Astrocyte of the cerebellum (primary cell): ENCODE measurements at regions not wholly inside any gene's neighbourhood (a gene's known extent, or its start where the extent isn't known, plus 50 kb on each side); places are given as distances from the start of the nearest gene placed in this dataset.

ENCODE experiments used
- DNase-seq: peaks from one replicate; pipeline ENCODE4 v3.0.0-alpha.2; 2011; ENCODE audit warnings: low read depth
- H3K4me3 ChIP-seq: 2 replicates; pipeline ENCODE4 v1.5.1; 2011; ENCODE audit warnings: mild to moderate bottlenecking, low read depth, low read length, moderate library complexity
- in situ Hi-C: cut with HindIII; loops from 2 replicates; pipeline ENCODE4 v1.10.0; 2017; ENCODE audit warnings: low sequenced_read_pairs
- TF ChIP-seq, protein P1 (sequence below): IDR thresholded peaks from 2 replicates; pipeline ENCODE4 v1.5.1; 2012; ENCODE audit warnings: low read length, low read depth, moderate library complexity, mild to moderate bottlenecking; ENCODE audit errors: missing control alignments

DNA sequence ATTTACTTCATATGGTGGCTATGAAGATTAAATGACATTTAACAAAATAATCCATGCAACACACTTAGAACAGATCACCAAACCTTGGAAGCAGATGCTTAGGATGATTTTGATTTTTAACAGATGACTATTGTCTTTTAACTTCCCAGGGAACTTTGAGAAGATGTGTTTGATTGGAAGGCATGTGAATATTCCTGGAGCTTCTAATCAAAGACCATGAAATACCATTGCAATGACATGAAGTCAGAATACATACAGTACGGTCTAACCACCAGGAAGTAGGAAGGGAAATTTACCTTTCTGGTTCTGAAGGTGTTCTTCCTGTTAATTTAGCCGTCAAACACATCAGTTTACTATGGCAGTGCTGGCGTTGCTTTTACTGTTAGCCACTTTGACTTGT, 414.9 kb downstream of the TMEM114 start:
- DNase-seq = no peak
- in situ Hi-C loops = no loop called here
- TF ChIP-seq, protein P1, sequence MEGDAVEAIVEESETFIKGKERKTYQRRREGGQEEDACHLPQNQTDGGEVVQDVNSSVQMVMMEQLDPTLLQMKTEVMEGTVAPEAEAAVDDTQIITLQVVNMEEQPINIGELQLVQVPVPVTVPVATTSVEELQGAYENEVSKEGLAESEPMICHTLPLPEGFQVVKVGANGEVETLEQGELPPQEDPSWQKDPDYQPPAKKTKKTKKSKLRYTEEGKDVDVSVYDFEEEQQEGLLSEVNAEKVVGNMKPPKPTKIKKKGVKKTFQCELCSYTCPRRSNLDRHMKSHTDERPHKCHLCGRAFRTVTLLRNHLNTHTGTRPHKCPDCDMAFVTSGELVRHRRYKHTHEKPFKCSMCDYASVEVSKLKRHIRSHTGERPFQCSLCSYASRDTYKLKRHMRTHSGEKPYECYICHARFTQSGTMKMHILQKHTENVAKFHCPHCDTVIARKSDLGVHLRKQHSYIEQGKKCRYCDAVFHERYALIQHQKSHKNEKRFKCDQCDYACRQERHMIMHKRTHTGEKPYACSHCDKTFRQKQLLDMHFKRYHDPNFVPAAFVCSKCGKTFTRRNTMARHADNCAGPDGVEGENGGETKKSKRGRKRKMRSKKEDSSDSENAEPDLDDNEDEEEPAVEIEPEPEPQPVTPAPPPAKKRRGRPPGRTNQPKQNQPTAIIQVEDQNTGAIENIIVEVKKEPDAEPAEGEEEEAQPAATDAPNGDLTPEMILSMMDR = no peak
- no peak overlapping the region for H3K4me3 ChIP-seq

DNA sequence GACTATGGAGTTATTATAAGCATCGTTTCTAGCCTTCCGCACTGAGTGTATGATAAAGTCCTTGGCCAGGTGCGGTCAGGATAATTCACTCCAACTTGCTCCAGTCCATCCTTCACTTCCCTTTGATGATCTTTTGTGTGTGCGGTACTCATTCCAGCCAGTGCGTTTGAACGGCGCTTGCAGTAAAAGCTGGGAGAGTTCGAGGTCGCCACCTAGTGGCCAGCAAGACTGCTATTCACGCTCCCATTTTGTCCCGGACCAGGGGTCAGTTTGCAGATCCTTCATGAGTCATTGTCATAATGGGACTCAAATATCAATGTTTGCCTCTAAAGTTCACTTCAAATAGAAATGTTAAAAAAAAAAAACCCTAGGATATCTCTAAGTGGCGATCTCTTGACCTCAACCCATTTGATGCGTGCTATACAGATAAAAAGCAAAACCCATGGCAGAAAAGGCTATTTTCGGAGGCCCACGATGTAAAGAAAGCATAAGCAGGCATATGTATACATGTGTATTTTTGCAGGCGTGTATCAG, 417.1 kb downstream of the TMEM114 start:
- DNase-seq = no peak

GRCh38 chr16:8172551-8172950, 417.8 kb downstream of the TMEM114 start:
- in situ Hi-C loops = no loop called here
- TF ChIP-seq, protein P1 = no peak
- no peak overlapping the region for H3K4me3 ChIP-seq
- DNase-seq = no peak

More for the DNA sequence above, 417.1 kb downstream of the TMEM114 start:
- TF ChIP-seq, protein P1 = peak; percentile 57
- H3K4me3 ChIP-seq = no peak overlapping the region
- in situ Hi-C loops = no loop called here

GRCh38 chr16:8168016-8168415, 422.3 kb downstream of the TMEM114 start:
- no peak for DNase-seq
- no peak overlapping the region for H3K4me3 ChIP-seq
- TF ChIP-seq, protein P1 = no peak
- in situ Hi-C loops = no loop called here

GRCh38 chr16:8167436-8167835, 422.9 kb downstream of the TMEM114 start:
- DNase-seq = no peak
- no peak overlapping the region for H3K4me3 ChIP-seq
- TF ChIP-seq, protein P1 = no peak
- in situ Hi-C loops = no loop called here

DNA sequence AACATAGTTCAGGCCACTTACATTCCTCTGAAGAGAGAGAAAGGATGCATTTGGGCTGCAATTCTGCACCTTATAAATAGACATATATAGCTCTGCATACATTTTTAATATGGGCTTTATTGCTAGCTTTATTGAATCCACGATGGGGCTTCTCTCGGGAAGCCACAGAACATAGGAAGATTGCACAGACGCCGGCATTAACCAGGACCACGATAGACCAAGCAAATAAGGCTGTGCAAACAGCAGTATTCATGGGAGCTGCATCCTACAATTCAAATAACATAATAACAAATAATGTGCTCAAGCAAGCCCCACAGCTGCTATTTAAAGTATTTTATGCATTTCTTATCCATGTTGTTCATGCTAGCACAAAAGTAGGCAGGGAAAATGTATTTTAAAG, 432.3 kb downstream of the TMEM114 start:
- DNase-seq = no peak
- in situ Hi-C loops = no loop called here
- TF ChIP-seq, protein P1 = no peak
- no peak overlapping the region for H3K4me3 ChIP-seq
